A549 (cell line): ENCODE measurements at regions not wholly inside any gene's neighbourhood (a gene's known extent, or its start where the extent isn't known, plus 50 kb on each side); places are given as distances from the start of the nearest gene placed in this dataset.

Source experiments
- ATAC-seq, 2 experiments: fragments of 200-7000 bp in 1 of 2; fragments of >200 bp in 1 of 2; cut with Nextera tagmentation in 1 of 2; cut with Tn5 transposase in 1 of 2; 3 replicates each; pipeline versions ENCODE4 v1.8.0 to v1.9.1; 2018 to 2020; ENCODE audit warnings: mild to moderate bottlenecking in 1 of 2, moderate library complexity in 1 of 2
- CTCF ChIA-PET: fragments of 300-600 bp; sonication (Branson Sonifier 250); formaldehyde crosslinking; extraction: SDS; loops from one replicate; lab custom pipeline; 2021; ENCODE audit warnings: antibody characterized with exemption, inconsistent platforms; lab: Yijun Ruan, JAX
- POLR2A ChIA-PET: fragments of 350-600 bp; formaldehyde crosslinking; extraction: SDS; loops from one replicate; lab custom pipeline; 2021; ENCODE audit warnings: antibody characterized with exemption, inconsistent platforms; lab: Yijun Ruan, JAX
- DNase-seq, 2 experiments: peaks; one replicate each; pipeline versions ENCODE4 v3.0.0 to v3.0.0-alpha.2; 2011 to 2016; ENCODE audit warnings: low read depth in 1 of 2, low spot score in 1 of 2
- FAIRE-seq: peaks from 2 replicates; lab custom pipeline; 2011; peaks lifted over from hg19 to GRCh38; lab: Jason Lieb, UNC
- H3K27ac ChIP-seq, 2 experiments: fragments of >200 bp; sonication (Bioruptor Twin); formaldehyde crosslinking; 3 replicates each; pipeline ENCODE4 v1.5.1; 2016 to 2017
- H3K4me1 ChIP-seq: fragments of >200 bp; sonication (Bioruptor Twin); formaldehyde crosslinking; 3 replicates; pipeline ENCODE4 v1.6.1; 2016
- H3K4me2 ChIP-seq: fragments of >200 bp; sonication (Bioruptor Twin); formaldehyde crosslinking; 3 replicates; pipeline ENCODE4 v1.6.1; 2016
- H3K4me3 ChIP-seq: fragments of >200 bp; sonication (Bioruptor Twin); formaldehyde crosslinking; 3 replicates; pipeline ENCODE4 v1.5.1; 2016
- H3K9me3 ChIP-seq: fragments of >200 bp; sonication (Bioruptor Twin); formaldehyde crosslinking; 3 replicates; pipeline ENCODE4 v1.6.1; 2016
- CBX2 ChIP-seq: fragments of 200-600 bp; sonication (generic); IDR thresholded peaks from 2 replicates; pipeline ENCODE4 v1.6.1; 2016; ENCODE audit warnings: low read depth, mild to moderate bottlenecking, borderline replicate concordance
- CBX8 ChIP-seq: fragments of 200-600 bp; sonication (generic); IDR thresholded peaks from 2 replicates; pipeline ENCODE4 v1.6.1; 2016
- CHD4 ChIP-seq: fragments of 200-600 bp; sonication (generic); IDR thresholded peaks from 2 replicates; pipeline ENCODE4 v1.6.1; 2016; ENCODE audit warnings: antibody characterized with exemption, mild to moderate bottlenecking, borderline replicate concordance
- FOSB ChIP-seq: fragments of 250-450 bp; sonication (Bioruptor Pico); IDR thresholded peaks from 2 replicates; pipeline ENCODE4 v1.5.0; 2020; ENCODE audit warnings: mild to moderate bottlenecking, moderate library complexity
- HES2 ChIP-seq: fragments of >200 bp; sonication (Bioruptor Twin); formaldehyde crosslinking; IDR thresholded peaks from 2 replicates; pipeline ENCODE4 v1.6.1; 2016
- HOXA7 ChIP-seq: fragments of 250-450 bp; sonication (Bioruptor Pico); IDR thresholded peaks from 2 replicates; pipeline ENCODE4 v1.5.0; 2020; ENCODE audit warnings: mild to moderate bottlenecking, moderate library complexity
- HOXB13 ChIP-seq: fragments of 250-450 bp; sonication (Bioruptor Pico); IDR thresholded peaks from 2 replicates; pipeline ENCODE4 v1.5.0; 2020; ENCODE audit warnings: low read depth, mild to moderate bottlenecking, moderate library complexity
- HOXB5 ChIP-seq: fragments of 250-450 bp; sonication (Bioruptor Pico); IDR thresholded peaks from 2 replicates; pipeline ENCODE4 v1.5.0; 2020; ENCODE audit warnings: mild to moderate bottlenecking, moderate library complexity
- JUN ChIP-seq, 2 experiments: fragments of >200 bp; sonication (Bioruptor Twin); formaldehyde crosslinking; IDR thresholded peaks; 2 replicates in 1 of 2; 3 replicates in 1 of 2; pipeline ENCODE4 v1.6.1; 2016 to 2017
- KDM1A ChIP-seq: fragments of 200-600 bp; sonication (generic); IDR thresholded peaks from 2 replicates; pipeline ENCODE4 v1.6.1; 2016; ENCODE audit warnings: low read depth, mild to moderate bottlenecking
- MAZ ChIP-seq: fragments of 150-350 bp; IDR thresholded peaks from 2 replicates; pipeline ENCODE4 v1.6.1; 2014; ENCODE audit warnings: antibody characterized with exemption, low read depth, low read length, borderline replicate concordance
- NPAS2 ChIP-seq: fragments of 250-450 bp; sonication (Bioruptor Pico); IDR thresholded peaks from 2 replicates; pipeline ENCODE4 v1.8.0; 2022; ENCODE audit warnings: mild to moderate bottlenecking, moderate library complexity, borderline replicate concordance
- NR3C1 ChIP-seq: fragments of >200 bp; sonication (Bioruptor Twin); formaldehyde crosslinking; IDR thresholded peaks from 3 replicates; pipeline ENCODE4 v1.6.1; 2017
- PBX3 ChIP-seq: IDR thresholded peaks from 2 replicates; pipeline ENCODE4 v1.6.1; 2012
- PHF8 ChIP-seq: fragments of 200-600 bp; sonication (generic); IDR thresholded peaks from 2 replicates; pipeline ENCODE4 v1.6.1; 2016; ENCODE audit warnings: low read depth, mild to moderate bottlenecking, antibody characterized with exemption, moderate library complexity, borderline replicate concordance
- POLR2AphosphoS2 ChIP-seq: conservative IDR thresholded peaks from 2 replicates; pipeline ENCODE4 v1.6.1; 2012; ENCODE audit warnings: low read length, improper control_type of control experiment, inconsistent platforms
- RAD21 ChIP-seq, 2 experiments: fragments of >200 bp in 1 of 2; sonication (Bioruptor Twin) in 1 of 2; formaldehyde crosslinking in 1 of 2; IDR thresholded peaks in 1 of 2; conservative IDR thresholded peaks in 1 of 2; 2 replicates in 1 of 2; 3 replicates in 1 of 2; pipeline ENCODE4 v1.6.1; 2012 to 2018; ENCODE audit warnings: inconsistent platforms in 1 of 2
- RCOR1 ChIP-seq: fragments of 150-350 bp; IDR thresholded peaks from 2 replicates; pipeline ENCODE4 v1.6.1; 2014; ENCODE audit warnings: antibody characterized with exemption, low read length, low read depth
- RNF2 ChIP-seq: fragments of 200-600 bp; sonication (generic); IDR thresholded peaks from 2 replicates; pipeline ENCODE4 v1.6.1; 2016; ENCODE audit warnings: low read depth, mild to moderate bottlenecking, antibody characterized with exemption, moderate library complexity, borderline replicate concordance
- SMC3 ChIP-seq: fragments of >200 bp; sonication (Bioruptor Twin); formaldehyde crosslinking; IDR thresholded peaks from 3 replicates; pipeline ENCODE4 v1.6.1; 2018; ENCODE audit warnings: inconsistent platforms
- TFCP2L1 ChIP-seq: fragments of 250-450 bp; sonication (Bioruptor Pico); IDR thresholded peaks from 2 replicates; pipeline ENCODE4 v1.5.0; 2021; ENCODE audit warnings: mild to moderate bottlenecking
- ZSCAN20 ChIP-seq: fragments of 250-450 bp; sonication (Bioruptor Pico); IDR thresholded peaks from 2 replicates; pipeline ENCODE4 v1.8.0; 2022; ENCODE audit warnings: mild to moderate bottlenecking, moderate library complexity
- WGBS: methylation state at CpG from one replicate; pipeline ENCODE4 v1.1.6; 2017; ENCODE audit errors: missing lambda C conversion rate; 5-methylcytosine and 5-hydroxymethylcytosine counted together
- TF ChIP-seq, protein P1 (sequence below): fragments of 200-600 bp; sonication (generic); IDR thresholded peaks from 2 replicates; pipeline ENCODE4 v1.6.1; 2016; ENCODE audit warnings: antibody characterized with exemption, mild to moderate bottlenecking, moderate library complexity
- TF ChIP-seq, protein P2 (sequence below): fragments of >200 bp; sonication (Bioruptor Twin); formaldehyde crosslinking; IDR thresholded peaks from 3 replicates; pipeline ENCODE4 v1.5.1; 2016
- TF ChIP-seq, protein P3 (sequence below): IDR thresholded peaks from 2 replicates; pipeline ENCODE4 v1.6.1; 2012; ENCODE audit warnings: low read depth, borderline replicate concordance

DNA sequence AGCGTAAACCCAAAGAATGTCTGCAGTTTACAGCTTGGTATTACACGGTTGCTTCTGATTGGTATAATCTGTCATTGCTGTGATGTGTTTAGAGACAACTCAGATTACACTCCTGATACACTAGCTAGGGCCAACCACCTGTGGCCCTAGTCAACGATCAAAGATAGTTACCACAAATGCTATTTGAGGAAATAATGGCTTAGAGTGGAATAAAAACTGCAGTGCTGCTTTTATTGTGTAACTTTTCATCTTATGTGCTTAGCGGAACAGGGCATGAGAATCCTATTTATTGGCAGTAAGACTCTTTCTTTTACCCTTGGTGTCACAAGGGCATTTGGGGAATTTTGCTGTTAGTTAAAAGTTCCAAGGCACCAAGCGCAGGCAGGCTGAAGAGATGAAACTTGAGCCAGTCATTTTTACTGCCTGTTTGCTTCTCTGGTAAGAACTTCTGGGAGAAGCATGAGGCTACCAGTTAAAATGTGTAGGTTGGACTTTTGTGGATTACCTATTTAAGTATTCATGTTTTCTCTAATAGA is 363.3 kb downstream of the KCNRG start:
- 88% methylated on average over 5 of the region's 5 CpGs for WGBS
- H3K4me2 ChIP-seq, result no peak overlapping the region
- FAIRE-seq, result no peak
- no peaks in the 10 kb centered on the region for H3K4me1 ChIP-seq
- H3K27ac ChIP-seq, result no peak overlapping the region
- no peak for DNase-seq
- POLR2A ChIA-PET, result no interaction called here
- TF ChIP-seq JUN (IDR thresholded peaks at IDR 0.05), result no peak
- TF ChIP-seq ZSCAN20 (CRISPR knock-in tag), result no peak
- H3K9me3 ChIP-seq, result no peaks in the 10 kb centered on the region
- no peak for ATAC-seq
- no peak overlapping the region for H3K4me3 ChIP-seq
- CTCF ChIA-PET, result no interaction called here

DNA sequence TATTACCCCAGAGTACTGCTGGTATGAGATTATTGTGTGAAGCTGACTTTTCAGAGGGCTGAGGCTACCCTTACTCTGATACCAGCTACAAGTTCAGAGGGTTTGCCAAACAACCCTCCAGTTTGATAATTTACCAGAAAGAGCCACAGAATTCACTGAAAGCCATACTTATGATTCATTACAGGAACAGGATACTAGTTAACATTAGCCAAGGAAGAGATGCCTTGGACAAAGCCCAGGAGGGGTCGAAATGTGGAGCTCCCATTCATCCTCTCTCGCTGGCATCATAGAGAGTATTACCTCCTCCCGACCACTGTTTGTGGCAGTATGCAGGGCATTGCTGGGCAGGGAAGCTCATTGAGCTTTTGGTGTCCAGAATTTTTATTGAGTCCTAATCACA is 364.3 kb downstream of the KCNRG start:
- ATAC-seq (no peak), DNase-seq (no peak), FAIRE-seq (no peak)
- no peak for TF ChIP-seq NR3C1
- no peak for TF ChIP-seq HOXA7
- TF ChIP-seq POLR2AphosphoS2, result no peak
- TF ChIP-seq ZSCAN20 (CRISPR knock-in tag), result no peak
- TF ChIP-seq CHD4, result no peak
- TF ChIP-seq, protein P1, sequence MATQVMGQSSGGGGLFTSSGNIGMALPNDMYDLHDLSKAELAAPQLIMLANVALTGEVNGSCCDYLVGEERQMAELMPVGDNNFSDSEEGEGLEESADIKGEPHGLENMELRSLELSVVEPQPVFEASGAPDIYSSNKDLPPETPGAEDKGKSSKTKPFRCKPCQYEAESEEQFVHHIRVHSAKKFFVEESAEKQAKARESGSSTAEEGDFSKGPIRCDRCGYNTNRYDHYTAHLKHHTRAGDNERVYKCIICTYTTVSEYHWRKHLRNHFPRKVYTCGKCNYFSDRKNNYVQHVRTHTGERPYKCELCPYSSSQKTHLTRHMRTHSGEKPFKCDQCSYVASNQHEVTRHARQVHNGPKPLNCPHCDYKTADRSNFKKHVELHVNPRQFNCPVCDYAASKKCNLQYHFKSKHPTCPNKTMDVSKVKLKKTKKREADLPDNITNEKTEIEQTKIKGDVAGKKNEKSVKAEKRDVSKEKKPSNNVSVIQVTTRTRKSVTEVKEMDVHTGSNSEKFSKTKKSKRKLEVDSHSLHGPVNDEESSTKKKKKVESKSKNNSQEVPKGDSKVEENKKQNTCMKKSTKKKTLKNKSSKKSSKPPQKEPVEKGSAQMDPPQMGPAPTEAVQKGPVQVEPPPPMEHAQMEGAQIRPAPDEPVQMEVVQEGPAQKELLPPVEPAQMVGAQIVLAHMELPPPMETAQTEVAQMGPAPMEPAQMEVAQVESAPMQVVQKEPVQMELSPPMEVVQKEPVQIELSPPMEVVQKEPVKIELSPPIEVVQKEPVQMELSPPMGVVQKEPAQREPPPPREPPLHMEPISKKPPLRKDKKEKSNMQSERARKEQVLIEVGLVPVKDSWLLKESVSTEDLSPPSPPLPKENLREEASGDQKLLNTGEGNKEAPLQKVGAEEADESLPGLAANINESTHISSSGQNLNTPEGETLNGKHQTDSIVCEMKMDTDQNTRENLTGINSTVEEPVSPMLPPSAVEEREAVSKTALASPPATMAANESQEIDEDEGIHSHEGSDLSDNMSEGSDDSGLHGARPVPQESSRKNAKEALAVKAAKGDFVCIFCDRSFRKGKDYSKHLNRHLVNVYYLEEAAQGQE, result no peak
- no peak for TF ChIP-seq KDM1A
- no peak for TF ChIP-seq JUN (IDR thresholded peaks at IDR 0.05)
- no peak for TF ChIP-seq HOXB5 (CRISPR knock-in tag)
- TF ChIP-seq FOSB, result no peak
- no peak for TF ChIP-seq RNF2
- TF ChIP-seq HOXB13, result no peak
- TF ChIP-seq HES2, result no peak
- no peak overlapping the region for H3K4me3 ChIP-seq
- H3K27ac ChIP-seq, result no peak overlapping the region
- H3K4me1 ChIP-seq, result no peaks in the 10 kb centered on the region
- ChIA-PET CTCF (no interaction called here), POLR2A (no interaction called here)
- 63% methylated on average over 3 of the region's 3 CpGs for WGBS
- H3K9me3 ChIP-seq, result no peaks in the 10 kb centered on the region
- no peak overlapping the region for H3K4me2 ChIP-seq

GRCh38 chr13:50380905-50381304 is 365.7 kb downstream of the KCNRG start:
- Histone ChIP-seq H3K9me3 (no peaks in the 10 kb centered on the region), H3K4me2 (no peak overlapping the region), H3K4me1 (no peaks in the 10 kb centered on the region), H3K27ac (no peak overlapping the region)
- CTCF ChIA-PET, result no interaction called here
- ATAC-seq (no peak), FAIRE-seq (no peak), DNase-seq (no peak)
- POLR2A ChIA-PET, result no interaction called here
- TF ChIP-seq MAZ (no peak), TFCP2L1 (CRISPR knock-in tag) (no peak), RNF2 (no peak)
- TF ChIP-seq, all 56 proteins: peak for 0
- no peak overlapping the region for H3K4me3 ChIP-seq

- no peak overlapping the region for H3K4me2 ChIP-seq
- FAIRE-seq (no peak), ATAC-seq (no peak), DNase-seq (no peak)
- POLR2A ChIA-PET, result no interaction called here
- no peaks in the 10 kb centered on the region for H3K4me1 ChIP-seq
- H3K27ac ChIP-seq, result no peak overlapping the region
- no peaks in the 10 kb centered on the region for H3K9me3 ChIP-seq
- CTCF ChIA-PET, result no interaction called here
- 86% methylated on average over 1 of the region's 1 CpG for WGBS
- no peak overlapping the region for H3K4me3 ChIP-seq
- TF ChIP-seq, protein P2, sequence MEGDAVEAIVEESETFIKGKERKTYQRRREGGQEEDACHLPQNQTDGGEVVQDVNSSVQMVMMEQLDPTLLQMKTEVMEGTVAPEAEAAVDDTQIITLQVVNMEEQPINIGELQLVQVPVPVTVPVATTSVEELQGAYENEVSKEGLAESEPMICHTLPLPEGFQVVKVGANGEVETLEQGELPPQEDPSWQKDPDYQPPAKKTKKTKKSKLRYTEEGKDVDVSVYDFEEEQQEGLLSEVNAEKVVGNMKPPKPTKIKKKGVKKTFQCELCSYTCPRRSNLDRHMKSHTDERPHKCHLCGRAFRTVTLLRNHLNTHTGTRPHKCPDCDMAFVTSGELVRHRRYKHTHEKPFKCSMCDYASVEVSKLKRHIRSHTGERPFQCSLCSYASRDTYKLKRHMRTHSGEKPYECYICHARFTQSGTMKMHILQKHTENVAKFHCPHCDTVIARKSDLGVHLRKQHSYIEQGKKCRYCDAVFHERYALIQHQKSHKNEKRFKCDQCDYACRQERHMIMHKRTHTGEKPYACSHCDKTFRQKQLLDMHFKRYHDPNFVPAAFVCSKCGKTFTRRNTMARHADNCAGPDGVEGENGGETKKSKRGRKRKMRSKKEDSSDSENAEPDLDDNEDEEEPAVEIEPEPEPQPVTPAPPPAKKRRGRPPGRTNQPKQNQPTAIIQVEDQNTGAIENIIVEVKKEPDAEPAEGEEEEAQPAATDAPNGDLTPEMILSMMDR, result no peak
- TF ChIP-seq, protein P3, sequence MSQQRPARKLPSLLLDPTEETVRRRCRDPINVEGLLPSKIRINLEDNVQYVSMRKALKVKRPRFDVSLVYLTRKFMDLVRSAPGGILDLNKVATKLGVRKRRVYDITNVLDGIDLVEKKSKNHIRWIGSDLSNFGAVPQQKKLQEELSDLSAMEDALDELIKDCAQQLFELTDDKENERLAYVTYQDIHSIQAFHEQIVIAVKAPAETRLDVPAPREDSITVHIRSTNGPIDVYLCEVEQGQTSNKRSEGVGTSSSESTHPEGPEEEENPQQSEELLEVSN, result no peak
- TF ChIP-seq SMC3 (no peak), RCOR1 (no peak), NPAS2 (CRISPR knock-in tag) (no peak), CBX8 (no peak), CHD4 (no peak), CBX2 (no peak), PHF8 (no peak), PBX3 (no peak), FOSB (no peak), RAD21 (conservative IDR thresholded peaks at IDR 0.05 in 1 of 2, IDR thresholded peaks at IDR 0.05 in 1 of 2) (no peak)
Observed at GRCh38 chr13:50382511-50382910, 367.3 kb downstream of the KCNRG start.
